HEK293 (cell line): ENCODE measurements at regions not wholly inside any gene's neighbourhood (a gene's known extent, or its start where the extent isn't known, plus 50 kb on each side); places are given as distances from the start of the nearest gene placed in this dataset.

ENCODE experiments used
- CTCF ChIA-PET: fragments of 350-600 bp; formaldehyde crosslinking; extraction: SDS; loops from one replicate; lab custom pipeline; 2021; ENCODE audit warnings: antibody characterized with exemption; lab: Yijun Ruan, JAX
- POLR2A ChIA-PET: fragments of 300-600 bp; formaldehyde crosslinking; extraction: SDS; loops from one replicate; lab custom pipeline; 2020; ENCODE audit warnings: antibody characterized with exemption, inconsistent platforms; lab: Yijun Ruan, JAX
- H3K27ac ChIP-seq: fragments of 200-500 bp; sonication (Bioruptor generic); 2 replicates; pipeline ENCODE4 v1.5.1; 2014; ENCODE audit warnings: low read depth, low read length, control low read depth, inconsistent platforms; ENCODE audit errors: extremely low read depth
- H3K36me3 ChIP-seq, 2 experiments: fragments of 200-500 bp in 1 of 2; sonication (Bioruptor generic) in 1 of 2; 1 replicate in 1 of 2; 2 replicates in 1 of 2; pipeline ENCODE4 v1.5.1; 2014 to 2017; ENCODE audit warnings: inconsistent platforms in 2 of 2, low read length in 2 of 2; ENCODE audit not compliant: control insufficient read depth in 2 of 2, insufficient read depth in 1 of 2
- H3K4me1 ChIP-seq: fragments of 200-500 bp; sonication (Bioruptor generic); 2 replicates; pipeline ENCODE4 v1.5.1; 2014; ENCODE audit warnings: mild to moderate bottlenecking, low read length, inconsistent platforms; ENCODE audit not compliant: control insufficient read depth, insufficient read depth
- H3K4me3 ChIP-seq: 2 replicates; pipeline ENCODE4 v1.5.1; 2011; ENCODE audit warnings: low read depth, mild to moderate bottlenecking, control low read depth, low read length, moderate library complexity
- H3K9me3 ChIP-seq: fragments of 200-500 bp; sonication (Bioruptor generic); 2 replicates; pipeline ENCODE4 v1.5.1; 2014; ENCODE audit warnings: low read depth, low read length, inconsistent platforms; ENCODE audit not compliant: control insufficient read depth, insufficient read depth
- BCL6B ChIP-seq: fragments of 450-650 bp; formaldehyde crosslinking; IDR thresholded peaks from 2 replicates; pipeline ENCODE4 v1.5.1; 2017; ENCODE audit warnings: missing biosample characterization, missing genetic modification characterization
- EGR2 ChIP-seq: fragments of 450-650 bp; formaldehyde crosslinking; IDR thresholded peaks from 2 replicates; pipeline ENCODE4 v1.5.1; 2016; ENCODE audit warnings: low read depth, missing biosample characterization, missing genetic modification characterization
- PRDM2 ChIP-seq: fragments of 450-650 bp; formaldehyde crosslinking; IDR thresholded peaks from 2 replicates; pipeline ENCODE4 v1.5.1; 2016; ENCODE audit warnings: missing biosample characterization, missing genetic modification characterization, borderline replicate concordance
- SP7 ChIP-seq: fragments of 450-650 bp; formaldehyde crosslinking; IDR thresholded peaks from 2 replicates; pipeline ENCODE4 v1.5.1; 2016; ENCODE audit warnings: missing biosample characterization, missing genetic modification characterization
- YY1 ChIP-seq: fragments of 450-650 bp; formaldehyde crosslinking; IDR thresholded peaks from 2 replicates; pipeline ENCODE4 v1.5.1; 2018; ENCODE audit warnings: missing biosample characterization, missing genetic modification characterization
- ZBTB11 ChIP-seq: fragments of 450-650 bp; formaldehyde crosslinking; conservative IDR thresholded peaks from 2 replicates; pipeline ENCODE4 v1.5.1; 2016; ENCODE audit warnings: low read depth, missing biosample characterization, missing genetic modification characterization
- ZNF121 ChIP-seq: fragments of 450-650 bp; formaldehyde crosslinking; IDR thresholded peaks from 2 replicates; pipeline ENCODE4 v1.5.1; 2016; ENCODE audit warnings: missing biosample characterization, missing genetic modification characterization
- ZNF19 ChIP-seq: fragments of 450-650 bp; formaldehyde crosslinking; IDR thresholded peaks from 2 replicates; pipeline ENCODE4; 2016; ENCODE audit warnings: missing biosample characterization, missing genetic modification characterization, low read depth
- ZNF266 ChIP-seq: fragments of 450-650 bp; formaldehyde crosslinking; IDR thresholded peaks from 2 replicates; pipeline ENCODE4 v1.5.1; 2016; ENCODE audit warnings: missing biosample characterization, missing genetic modification characterization, low read depth
- ZNF280C ChIP-seq: fragments of 450-650 bp; formaldehyde crosslinking; IDR thresholded peaks from 2 replicates; pipeline ENCODE4 v1.5.1; 2016; ENCODE audit warnings: missing biosample characterization, missing genetic modification characterization
- ZNF280D ChIP-seq: fragments of 450-650 bp; formaldehyde crosslinking; IDR thresholded peaks from 2 replicates; pipeline ENCODE4 v1.5.1; 2016; ENCODE audit warnings: missing biosample characterization, missing genetic modification characterization
- ZNF571 ChIP-seq: fragments of 450-650 bp; formaldehyde crosslinking; IDR thresholded peaks from 2 replicates; pipeline ENCODE4 v1.5.0; 2017; ENCODE audit warnings: missing biosample characterization, missing genetic modification characterization
- ZNF600 ChIP-seq: fragments of 450-650 bp; formaldehyde crosslinking; IDR thresholded peaks from 2 replicates; pipeline ENCODE4 v1.5.1; 2016; ENCODE audit warnings: missing biosample characterization, missing genetic modification characterization
- ZNF692 ChIP-seq: fragments of 450-650 bp; formaldehyde crosslinking; IDR thresholded peaks from 2 replicates; pipeline ENCODE4 v1.5.1; 2016; ENCODE audit warnings: missing biosample characterization, missing genetic modification characterization
- ZNF76 ChIP-seq: fragments of 450-650 bp; formaldehyde crosslinking; IDR thresholded peaks from 2 replicates; pipeline ENCODE4; 2016; ENCODE audit warnings: low read depth, missing biosample characterization, missing genetic modification characterization, borderline replicate concordance
- ZNF777 ChIP-seq: fragments of 450-650 bp; formaldehyde crosslinking; IDR thresholded peaks from 2 replicates; pipeline ENCODE4 v1.5.1; 2017; ENCODE audit warnings: missing biosample characterization, missing genetic modification characterization, borderline replicate concordance

- H3K36me3 ChIP-seq = no peaks in the 10 kb centered on the region
- no peaks in the 10 kb centered on the region for H3K4me1 ChIP-seq
- no peaks in the 10 kb centered on the region for H3K9me3 ChIP-seq
- CTCF ChIA-PET = interaction anchor here (0.6 kb wide), 1 partner anchor 124 kb away, joined by 8 read pairs; no protein-coding TSS in a partner anchor
- no peak overlapping the region for H3K27ac ChIP-seq
- POLR2A ChIA-PET = no interaction called here
- TF ChIP-seq ZNF571 (tag by site-specific recombination) = no peak
- no peak for TF ChIP-seq EGR2 (tag by site-specific recombination)
- no peak for TF ChIP-seq ZNF266 (tag by site-specific recombination)
- TF ChIP-seq YY1 (tag by site-specific recombination) = no peak
- TF ChIP-seq ZBTB11 (tag by site-specific recombination) = no peak
- no peak for TF ChIP-seq ZNF19 (tag by site-specific recombination)
- no peak for TF ChIP-seq SP7 (tag by site-specific recombination)
- TF ChIP-seq ZNF280C (tag by site-specific recombination) = no peak
- no peak for TF ChIP-seq ZNF777 (tag by site-specific recombination)
- no peak for TF ChIP-seq PRDM2 (tag by site-specific recombination)
- no peak for TF ChIP-seq ZNF280D (tag by site-specific recombination)
- TF ChIP-seq BCL6B (tag by site-specific recombination) = no peak
- no peak for TF ChIP-seq ZNF600
- TF ChIP-seq ZNF76 (tag by site-specific recombination) = no peak
- no peak for TF ChIP-seq ZNF121 (tag by site-specific recombination)
- TF ChIP-seq ZNF692 (tag by site-specific recombination) = no peak
- TF ChIP-seq, all 188 proteins: peak for 0
- no peak overlapping the region for H3K4me3 ChIP-seq
These were observed 149.1 kb upstream of the LMCD1 start for GRCh38 chr3:8352475-8352874.
